ENCODE measurements at regions not wholly inside any gene's neighbourhood (a gene's known extent, or its start where the extent isn't known, plus 50 kb on each side); places are given as distances from the start of the nearest gene placed in this dataset.

- TF ChIP-seq CTCF (IDR thresholded peaks at IDR 0.05) (no peak), TCF7L2 (IDR thresholded peaks at IDR 0.05; ENCODE audit: low read depth, low read length) (no peak)
Measured at GRCh38 chr13:38262211-38262610, 87.4 kb upstream of the UFM1 start.
